LNCaP clone FGC (cell line): ENCODE measurements at regions not wholly inside any gene's neighbourhood (a gene's known extent, or its start where the extent isn't known, plus 50 kb on each side); places are given as distances from the start of the nearest gene placed in this dataset.

Source experiments
- DNase-seq: peaks from one replicate; pipeline ENCODE4 v3.0.0-alpha.2; 2011; ENCODE audit warnings: low read depth
- H3K4me3 ChIP-seq: 2 replicates; pipeline ENCODE4 v1.5.1; 2011; ENCODE audit warnings: mild to moderate bottlenecking, low read depth, low read length, control low read depth
- CTCF ChIP-seq: IDR thresholded peaks from 2 replicates; pipeline ENCODE4 v1.5.1; 2012; ENCODE audit warnings: mild to moderate bottlenecking; ENCODE audit not compliant: control insufficient read depth, insufficient read depth; ENCODE audit errors: extremely low read depth

GRCh38 chr5:111952555-111952954, 195.6 kb upstream of the NREP start:
- no peak overlapping the region for H3K4me3 ChIP-seq
- no peak for DNase-seq
- TF ChIP-seq CTCF = no peak

- TF ChIP-seq CTCF = no peak
- DNase-seq = no peak
- H3K4me3 ChIP-seq = no peak overlapping the region
Observed at GRCh38 chr5:111950660-111951059, 193.7 kb upstream of the NREP start.

GRCh38 chr5:111948092-111948841, 191.3 kb upstream of the NREP start:
- H3K4me3 ChIP-seq = no peak overlapping the region
- no peak for TF ChIP-seq CTCF

GRCh38 chr5:111946556-111946955, 189.6 kb upstream of the NREP start:
- DNase-seq = no peak
- H3K4me3 ChIP-seq = no peak overlapping the region
- no peak for TF ChIP-seq CTCF

More at GRCh38 chr5:111948092-111948841, 191.3 kb upstream of the NREP start:
- DNase-seq = no peak

GRCh38 chr5:111945535-111945934, 188.5 kb upstream of the NREP start:
- TF ChIP-seq CTCF = no peak
- no peak overlapping the region for H3K4me3 ChIP-seq
- DNase-seq = no peak

- H3K4me3 ChIP-seq = no peak overlapping the region
- DNase-seq = no peak
- no peak for TF ChIP-seq CTCF
Observed at GRCh38 chr5:111942661-111943401, 185.8 kb upstream of the NREP start.
